ENCODE measurements at regions not wholly inside any gene's neighbourhood (a gene's known extent, or its start where the extent isn't known, plus 50 kb on each side); places are given as distances from the start of the nearest gene placed in this dataset.

- TF ChIP-seq POLR2A (IDR thresholded peaks at IDR 0.05) (no peak), POLR2AphosphoS5 (IDR thresholded peaks at IDR 0.05) (no peak)
- TF ChIP-seq, protein P1, sequence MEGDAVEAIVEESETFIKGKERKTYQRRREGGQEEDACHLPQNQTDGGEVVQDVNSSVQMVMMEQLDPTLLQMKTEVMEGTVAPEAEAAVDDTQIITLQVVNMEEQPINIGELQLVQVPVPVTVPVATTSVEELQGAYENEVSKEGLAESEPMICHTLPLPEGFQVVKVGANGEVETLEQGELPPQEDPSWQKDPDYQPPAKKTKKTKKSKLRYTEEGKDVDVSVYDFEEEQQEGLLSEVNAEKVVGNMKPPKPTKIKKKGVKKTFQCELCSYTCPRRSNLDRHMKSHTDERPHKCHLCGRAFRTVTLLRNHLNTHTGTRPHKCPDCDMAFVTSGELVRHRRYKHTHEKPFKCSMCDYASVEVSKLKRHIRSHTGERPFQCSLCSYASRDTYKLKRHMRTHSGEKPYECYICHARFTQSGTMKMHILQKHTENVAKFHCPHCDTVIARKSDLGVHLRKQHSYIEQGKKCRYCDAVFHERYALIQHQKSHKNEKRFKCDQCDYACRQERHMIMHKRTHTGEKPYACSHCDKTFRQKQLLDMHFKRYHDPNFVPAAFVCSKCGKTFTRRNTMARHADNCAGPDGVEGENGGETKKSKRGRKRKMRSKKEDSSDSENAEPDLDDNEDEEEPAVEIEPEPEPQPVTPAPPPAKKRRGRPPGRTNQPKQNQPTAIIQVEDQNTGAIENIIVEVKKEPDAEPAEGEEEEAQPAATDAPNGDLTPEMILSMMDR (IDR thresholded peaks at IDR 0.05 in 8 of 11, conservative IDR thresholded peaks at IDR 0.05 in 3 of 11): no peak
Observed at GRCh38 chr1:184910005-184910404, 64.3 kb downstream of the NIBAN1 start.

Data from spleen (tissue), 7 donors.